SU-DHL-6 (cell line): ENCODE measurements at regions not wholly inside any gene's neighbourhood (a gene's known extent, or its start where the extent isn't known, plus 50 kb on each side); places are given as distances from the start of the nearest gene placed in this dataset.

Experiments
- EZH2phosphoT487 ChIP-seq: fragments of 200-600 bp; sonication (generic), shearing (Covaris generic); conservative IDR thresholded peaks from 2 replicates; pipeline ENCODE4 v1.6.1; 2018; ENCODE audit warnings: mild to moderate bottlenecking, antibody characterized with exemption, low read length, moderate library complexity, mixed read lengths
- TF ChIP-seq, protein P1 (sequence below): fragments of 200-600 bp; sonication (generic); IDR thresholded peaks from one replicate; pipeline ENCODE4 v1.5.1; 2017; ENCODE audit warnings: antibody characterized with exemption, mild to moderate bottlenecking, low read length, moderate library complexity; ENCODE audit not compliant: insufficient read depth, poor library complexity, severe bottlenecking

DNA sequence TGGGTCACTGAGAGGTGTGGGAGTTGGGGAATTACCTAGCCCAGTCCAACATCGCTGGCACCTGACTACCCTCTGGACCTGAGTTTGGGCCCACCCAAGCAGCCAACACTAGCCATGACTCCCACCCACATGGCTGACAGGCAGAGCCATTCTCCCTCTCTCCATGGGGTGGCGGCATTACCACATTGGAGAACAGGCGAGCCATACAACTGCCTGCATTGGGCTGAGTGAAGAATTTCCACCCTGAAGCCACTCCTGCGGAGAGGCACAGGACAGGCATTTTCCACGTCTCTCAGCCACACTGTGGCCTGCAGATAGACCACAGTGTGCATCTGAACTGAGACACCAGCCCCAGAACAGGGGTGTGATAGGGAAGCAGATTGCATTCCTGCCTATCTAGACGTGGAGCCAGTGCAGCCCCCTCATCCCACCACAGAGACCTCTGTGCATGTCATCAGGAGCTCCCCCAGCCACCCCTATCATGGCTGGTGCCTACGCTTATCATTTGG, 58.2 kb upstream of the ANTXRL start:
- TF ChIP-seq, protein P1, sequence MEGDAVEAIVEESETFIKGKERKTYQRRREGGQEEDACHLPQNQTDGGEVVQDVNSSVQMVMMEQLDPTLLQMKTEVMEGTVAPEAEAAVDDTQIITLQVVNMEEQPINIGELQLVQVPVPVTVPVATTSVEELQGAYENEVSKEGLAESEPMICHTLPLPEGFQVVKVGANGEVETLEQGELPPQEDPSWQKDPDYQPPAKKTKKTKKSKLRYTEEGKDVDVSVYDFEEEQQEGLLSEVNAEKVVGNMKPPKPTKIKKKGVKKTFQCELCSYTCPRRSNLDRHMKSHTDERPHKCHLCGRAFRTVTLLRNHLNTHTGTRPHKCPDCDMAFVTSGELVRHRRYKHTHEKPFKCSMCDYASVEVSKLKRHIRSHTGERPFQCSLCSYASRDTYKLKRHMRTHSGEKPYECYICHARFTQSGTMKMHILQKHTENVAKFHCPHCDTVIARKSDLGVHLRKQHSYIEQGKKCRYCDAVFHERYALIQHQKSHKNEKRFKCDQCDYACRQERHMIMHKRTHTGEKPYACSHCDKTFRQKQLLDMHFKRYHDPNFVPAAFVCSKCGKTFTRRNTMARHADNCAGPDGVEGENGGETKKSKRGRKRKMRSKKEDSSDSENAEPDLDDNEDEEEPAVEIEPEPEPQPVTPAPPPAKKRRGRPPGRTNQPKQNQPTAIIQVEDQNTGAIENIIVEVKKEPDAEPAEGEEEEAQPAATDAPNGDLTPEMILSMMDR, result peak; percentile 73
- TF ChIP-seq EZH2phosphoT487, result no peak
